HUES48 (cell line): ENCODE measurements at regions not wholly inside any gene's neighbourhood (a gene's known extent, or its start where the extent isn't known, plus 50 kb on each side); places are given as distances from the start of the nearest gene placed in this dataset.

Experiments used
- H3K27ac ChIP-seq: one replicate; pipeline ENCODE4 v1.7.0; 2013; ENCODE audit warnings: low read depth, low read length, inconsistent platforms
- H3K27me3 ChIP-seq: 2 replicates; pipeline ENCODE4 v1.6.1; 2013; ENCODE audit warnings: mild to moderate bottlenecking, low read length; ENCODE audit not compliant: control insufficient read depth, insufficient read depth
- H3K36me3 ChIP-seq: 2 replicates; pipeline ENCODE4 v1.6.1; 2013; ENCODE audit warnings: low read length; ENCODE audit not compliant: control insufficient read depth, insufficient read depth
- H3K4me1 ChIP-seq: 2 replicates; pipeline ENCODE4 v1.6.1; 2013; ENCODE audit warnings: mild to moderate bottlenecking, low read length; ENCODE audit not compliant: control insufficient read depth, insufficient read depth
- H3K4me3 ChIP-seq: 2 replicates; pipeline ENCODE4 v1.5.1; 2013; ENCODE audit warnings: mild to moderate bottlenecking, low read depth, low read length
- H3K9ac ChIP-seq: 2 replicates; pipeline ENCODE4 v1.6.1; 2013; ENCODE audit warnings: mild to moderate bottlenecking, low read depth, low read length, moderate library complexity
- H3K9me3 ChIP-seq: 2 replicates; pipeline ENCODE4 v1.6.1; 2013; ENCODE audit warnings: low read length; ENCODE audit not compliant: control insufficient read depth, insufficient read depth

DNA sequence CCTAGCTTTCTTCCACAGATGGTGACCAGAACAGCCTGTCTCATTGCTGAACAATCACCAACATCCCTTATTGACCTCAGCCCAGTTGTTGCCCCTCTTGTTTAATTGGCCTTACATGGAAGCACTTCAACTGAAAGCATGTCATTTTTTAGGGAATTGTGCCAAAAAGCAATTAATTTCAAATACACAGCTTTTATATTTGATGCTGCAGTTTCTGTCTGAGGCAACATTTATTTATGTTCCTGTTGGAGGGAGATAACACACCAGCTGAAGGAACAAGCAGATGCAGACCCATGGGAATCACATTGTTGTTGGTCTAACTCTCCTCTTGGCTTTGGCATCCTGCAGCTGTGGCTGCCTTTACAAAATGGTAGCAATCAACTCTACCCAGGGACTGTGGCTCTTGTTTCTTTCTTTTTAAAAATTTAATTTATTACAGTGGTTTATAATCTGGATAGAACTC lies 498.1 kb upstream of the RGMA start:
- Histone ChIP-seq H3K4me1 (no peaks in the 10 kb centered on the region), H3K27ac (no peak overlapping the region), H3K27me3 (no peaks in the 10 kb centered on the region), H3K36me3 (no peaks in the 10 kb centered on the region), H3K9ac (no peak overlapping the region), H3K4me3 (no peak overlapping the region), H3K9me3 (no peaks in the 10 kb centered on the region)

DNA sequence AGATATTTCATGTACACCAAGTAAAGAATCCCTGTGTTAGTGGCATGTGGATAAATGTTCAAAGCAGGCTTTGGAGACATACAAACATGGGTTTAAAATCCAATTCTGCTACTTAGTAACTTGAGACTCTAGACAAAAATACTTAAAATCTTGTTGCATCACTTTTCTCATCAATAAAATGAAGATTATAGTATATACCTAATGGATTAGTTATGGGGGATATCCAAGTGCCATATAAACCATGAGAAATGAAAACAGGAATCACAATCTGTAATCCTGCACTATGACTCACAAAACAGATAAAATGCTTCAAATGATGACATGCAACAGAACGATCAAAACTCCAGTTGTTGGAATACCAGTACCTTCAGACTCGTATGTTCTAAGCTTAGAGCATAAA lies 496.0 kb upstream of the RGMA start:
- H3K9ac ChIP-seq, result no peak overlapping the region
- no peaks in the 10 kb centered on the region for H3K4me1 ChIP-seq
- H3K4me3 ChIP-seq, result no peak overlapping the region
- no peaks in the 10 kb centered on the region for H3K36me3 ChIP-seq
- H3K27me3 ChIP-seq, result no peaks in the 10 kb centered on the region
- no peaks in the 10 kb centered on the region for H3K9me3 ChIP-seq
- no peak overlapping the region for H3K27ac ChIP-seq

DNA sequence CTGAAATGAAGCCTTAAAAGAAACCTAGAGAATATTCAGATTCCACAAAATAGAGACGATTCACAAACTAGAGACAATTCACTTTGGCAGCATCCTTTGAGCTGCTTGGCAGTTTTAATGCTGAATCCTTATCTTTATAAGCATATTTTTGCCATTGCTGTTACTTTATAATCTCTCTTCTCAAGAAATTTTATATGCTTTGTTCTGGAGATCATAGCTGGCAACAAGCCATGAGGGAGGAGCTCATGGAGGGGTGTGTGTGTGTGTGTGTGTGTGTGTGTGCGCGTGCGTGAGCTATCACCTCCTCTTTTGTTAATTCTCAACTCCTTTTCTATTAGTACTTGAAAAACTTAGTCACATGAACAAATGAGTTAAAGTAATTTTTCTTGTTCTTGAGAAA lies 495.0 kb upstream of the RGMA start:
- H3K9ac ChIP-seq, result no peak overlapping the region
- no peaks in the 10 kb centered on the region for H3K9me3 ChIP-seq
- H3K36me3 ChIP-seq, result no peaks in the 10 kb centered on the region
- H3K4me3 ChIP-seq, result no peak overlapping the region
- no peak overlapping the region for H3K27ac ChIP-seq
- no peaks in the 10 kb centered on the region for H3K4me1 ChIP-seq
- no peaks in the 10 kb centered on the region for H3K27me3 ChIP-seq

DNA sequence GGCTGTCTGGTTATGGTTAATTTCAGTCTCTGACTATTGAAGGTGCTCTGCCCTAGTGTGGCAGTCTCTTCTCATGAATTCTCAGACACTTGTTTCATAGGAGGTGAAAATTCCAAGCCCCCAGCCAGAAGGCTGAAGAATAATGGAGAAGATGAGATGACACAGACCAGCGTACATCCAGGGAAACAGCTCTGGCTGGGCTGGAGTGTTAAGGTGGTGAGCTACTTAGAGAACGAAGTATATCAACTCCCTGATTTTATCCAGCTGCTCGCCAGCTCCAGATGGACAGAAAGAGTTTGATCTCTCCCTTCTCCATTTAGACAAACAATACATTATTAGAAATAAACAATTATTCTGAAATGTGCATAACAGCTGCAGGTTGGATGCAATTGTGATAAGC lies 494.5 kb upstream of the RGMA start:
- H3K36me3 ChIP-seq, result no peaks in the 10 kb centered on the region
- H3K4me1 ChIP-seq, result no peaks in the 10 kb centered on the region
- no peak overlapping the region for H3K9ac ChIP-seq
- no peak overlapping the region for H3K27ac ChIP-seq
- no peaks in the 10 kb centered on the region for H3K9me3 ChIP-seq
- no peak overlapping the region for H3K4me3 ChIP-seq
- H3K27me3 ChIP-seq, result no peaks in the 10 kb centered on the region

DNA sequence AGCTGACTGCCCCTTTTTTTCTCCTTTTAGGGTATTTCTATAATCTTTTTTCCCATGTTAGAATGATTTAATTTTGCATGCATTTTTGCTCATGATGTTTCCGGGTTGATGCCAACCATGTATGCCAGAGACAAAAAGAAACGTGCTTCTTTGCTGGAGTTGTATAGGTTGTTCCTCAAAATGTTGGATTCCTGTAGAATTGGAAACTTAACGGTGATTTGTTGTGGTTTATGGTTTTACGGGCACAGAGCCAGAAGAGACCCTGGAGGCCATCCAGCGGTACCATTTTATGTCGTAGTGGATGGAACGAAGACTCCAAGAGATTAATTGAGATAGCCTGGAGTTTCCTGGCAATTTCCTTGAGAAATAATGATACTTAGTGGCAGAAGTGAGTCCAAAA lies 481.5 kb upstream of the RGMA start:
- no peaks in the 10 kb centered on the region for H3K9me3 ChIP-seq
- no peak overlapping the region for H3K9ac ChIP-seq
- no peaks in the 10 kb centered on the region for H3K4me1 ChIP-seq
- no peak overlapping the region for H3K4me3 ChIP-seq
- no peaks in the 10 kb centered on the region for H3K36me3 ChIP-seq
- no peaks in the 10 kb centered on the region for H3K27me3 ChIP-seq
- H3K27ac ChIP-seq, result no peak overlapping the region

DNA sequence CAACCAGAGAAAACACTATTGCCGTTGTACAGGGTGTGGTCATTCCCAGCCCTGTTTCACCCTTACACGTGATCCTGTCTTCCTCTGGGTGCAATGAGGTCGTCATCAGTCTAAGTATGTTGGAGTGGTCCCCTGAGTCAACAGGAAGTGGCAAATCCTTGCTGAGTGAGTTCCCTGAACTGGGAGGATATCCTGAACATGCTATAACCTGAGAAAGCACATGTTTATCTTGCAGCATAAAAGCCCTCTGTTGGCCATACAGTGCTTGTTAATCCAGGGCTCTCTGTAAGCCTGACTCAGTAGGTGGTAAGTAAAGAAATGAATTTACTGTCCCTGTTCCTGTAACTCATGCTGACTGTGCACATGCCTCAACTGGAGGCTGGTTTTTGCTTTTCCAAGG lies 477.8 kb upstream of the RGMA start:
- Histone ChIP-seq H3K9ac (no peak overlapping the region), H3K4me3 (no peak overlapping the region), H3K27ac (no peak overlapping the region), H3K9me3 (no peaks in the 10 kb centered on the region), H3K27me3 (no peaks in the 10 kb centered on the region), H3K36me3 (no peaks in the 10 kb centered on the region), H3K4me1 (no peaks in the 10 kb centered on the region)

DNA sequence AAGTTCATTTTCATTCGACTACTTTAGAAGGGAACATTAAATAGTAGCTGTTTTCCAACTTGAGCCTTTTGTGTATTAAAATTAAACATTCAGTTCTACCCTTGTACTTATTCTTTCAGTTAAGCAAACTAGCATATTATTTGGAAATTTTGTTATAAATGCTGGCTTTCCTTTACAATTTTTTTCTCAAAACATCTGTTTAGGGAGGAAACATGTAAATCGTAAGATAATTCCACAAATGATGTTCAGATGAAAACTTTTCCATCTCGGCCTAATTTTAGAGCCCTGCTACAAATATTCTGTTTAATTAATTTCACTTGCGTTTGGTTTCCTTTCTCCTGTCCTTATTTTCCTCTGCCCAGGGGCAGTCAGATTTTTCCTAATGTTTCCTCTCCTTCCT lies 476.2 kb upstream of the RGMA start:
- no peaks in the 10 kb centered on the region for H3K9me3 ChIP-seq
- no peak overlapping the region for H3K4me3 ChIP-seq
- no peaks in the 10 kb centered on the region for H3K36me3 ChIP-seq
- no peaks in the 10 kb centered on the region for H3K4me1 ChIP-seq
- H3K9ac ChIP-seq, result no peak overlapping the region
- no peaks in the 10 kb centered on the region for H3K27me3 ChIP-seq
- H3K27ac ChIP-seq, result no peak overlapping the region

DNA sequence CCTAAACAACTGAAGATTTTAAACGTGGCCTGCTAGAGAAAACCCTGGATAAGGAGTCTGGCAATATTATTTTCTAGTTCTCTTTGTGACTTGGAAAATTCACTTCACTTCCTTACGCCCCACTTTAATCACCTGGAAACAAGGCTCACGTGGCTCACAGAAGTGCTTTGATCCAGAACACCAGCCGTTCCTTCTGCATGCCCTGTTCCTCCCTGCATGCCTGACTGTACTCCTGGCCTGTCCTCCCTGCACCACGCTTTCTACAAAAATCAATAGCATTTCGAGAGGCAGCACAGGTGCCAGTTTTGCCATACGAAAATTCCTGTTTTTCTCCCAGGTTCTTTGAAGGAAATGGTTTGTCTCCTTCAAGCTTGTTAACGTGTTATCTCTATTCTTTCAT lies 474.2 kb upstream of the RGMA start:
- no peaks in the 10 kb centered on the region for H3K36me3 ChIP-seq
- no peak overlapping the region for H3K9ac ChIP-seq
- H3K4me3 ChIP-seq, result no peak overlapping the region
- no peak overlapping the region for H3K27ac ChIP-seq
- no peaks in the 10 kb centered on the region for H3K27me3 ChIP-seq
- no peaks in the 10 kb centered on the region for H3K9me3 ChIP-seq
- H3K4me1 ChIP-seq, result no peaks in the 10 kb centered on the region

DNA sequence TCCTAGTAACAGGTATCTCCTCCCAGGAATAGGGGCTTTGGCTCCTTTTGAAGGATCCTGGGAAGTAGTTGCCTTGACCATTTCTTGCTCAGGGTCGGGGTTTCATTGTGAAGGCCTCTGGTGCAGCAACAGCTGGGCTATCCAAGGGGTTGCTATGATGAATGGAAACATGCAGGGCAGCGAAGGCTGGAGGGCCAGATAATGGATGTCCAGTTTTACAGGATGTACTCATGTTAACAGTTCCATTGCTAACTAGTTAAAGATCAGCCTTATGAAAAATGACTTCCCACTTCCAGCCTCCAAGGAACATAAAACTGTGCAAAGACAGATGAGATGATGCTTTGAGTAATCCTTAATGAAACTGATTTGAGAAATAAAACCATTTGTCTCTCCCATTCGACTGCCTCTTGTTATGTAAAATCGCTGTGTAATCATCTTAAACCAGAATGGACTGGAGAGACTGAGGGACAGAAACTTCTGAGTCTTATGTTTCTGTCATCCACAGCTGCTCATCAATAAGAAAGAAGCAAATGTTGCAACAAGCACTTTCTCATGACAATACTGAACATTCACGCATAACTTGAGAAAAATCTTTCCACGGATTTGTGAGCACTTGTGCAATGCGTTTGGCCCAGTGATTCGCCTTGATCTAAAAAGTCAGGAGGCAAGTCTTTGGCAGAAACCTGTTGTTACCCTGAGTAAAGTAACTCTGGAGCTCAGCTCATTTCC lies 473.5 kb upstream of the RGMA start:
- Histone ChIP-seq H3K36me3 (no peaks in the 10 kb centered on the region), H3K27ac (no peak overlapping the region), H3K4me3 (no peak overlapping the region), H3K27me3 (no peaks in the 10 kb centered on the region), H3K9me3 (no peaks in the 10 kb centered on the region), H3K4me1 (no peaks in the 10 kb centered on the region), H3K9ac (no peak overlapping the region)

DNA sequence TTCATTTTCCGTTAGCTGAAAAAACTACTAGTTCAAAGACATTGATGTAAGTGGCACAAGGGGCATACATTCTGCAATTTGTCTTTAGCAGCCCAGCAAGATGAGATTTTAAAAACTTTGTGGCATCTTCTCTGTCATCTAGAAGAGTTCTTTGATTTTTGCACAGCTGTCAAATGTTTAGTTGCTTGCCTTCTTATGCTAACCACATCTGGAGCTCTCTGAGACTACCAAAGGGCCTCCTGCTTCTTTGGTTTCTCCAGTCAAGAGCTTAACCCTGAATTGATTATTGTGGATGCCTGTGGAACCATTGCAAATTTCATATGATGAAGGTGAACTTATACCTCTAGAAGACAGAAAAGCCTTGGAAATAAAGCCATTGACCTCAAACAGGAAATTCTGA lies 468.7 kb upstream of the RGMA start:
- Histone ChIP-seq H3K4me3 (no peak overlapping the region), H3K27ac (no peak overlapping the region), H3K4me1 (no peaks in the 10 kb centered on the region), H3K27me3 (no peaks in the 10 kb centered on the region), H3K9ac (no peak overlapping the region), H3K9me3 (no peaks in the 10 kb centered on the region), H3K36me3 (no peaks in the 10 kb centered on the region)

DNA sequence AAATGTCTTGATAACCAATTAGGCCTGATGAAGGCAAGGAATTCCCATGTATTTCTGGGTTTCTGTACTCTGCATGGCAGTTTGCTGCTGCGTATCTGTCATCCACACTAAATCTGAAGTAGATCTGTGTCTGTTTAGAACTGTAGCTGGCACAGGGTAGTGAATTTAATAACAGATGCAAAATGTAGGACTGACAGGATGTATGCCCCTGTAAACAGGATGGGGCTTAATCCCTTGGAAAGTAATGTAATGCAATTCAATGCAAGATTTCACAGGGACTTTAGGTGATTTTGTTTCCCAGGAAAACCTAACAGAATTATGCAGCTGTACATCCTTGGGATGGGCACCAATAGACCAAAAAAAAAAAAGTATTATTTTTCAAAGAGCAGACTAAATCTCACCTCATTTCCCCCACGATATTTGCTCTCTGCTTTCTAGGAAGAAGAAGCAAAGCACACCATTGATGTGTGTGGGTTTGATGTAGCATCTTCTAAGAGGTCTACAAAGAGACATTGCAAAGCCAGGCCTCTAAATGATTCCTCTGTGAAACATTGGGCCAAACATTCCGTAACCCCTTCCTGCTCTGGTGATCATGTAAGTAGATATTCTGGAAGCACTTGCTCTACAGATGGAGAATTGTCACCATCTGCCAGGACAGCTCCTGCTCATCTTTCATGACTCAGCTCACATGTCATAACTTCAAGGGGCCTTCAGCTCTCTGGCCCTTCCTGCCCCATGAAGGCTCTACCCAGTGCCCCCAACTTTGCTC lies 464.3 kb upstream of the RGMA start:
- no peaks in the 10 kb centered on the region for H3K4me1 ChIP-seq
- no peak overlapping the region for H3K9ac ChIP-seq
- no peaks in the 10 kb centered on the region for H3K36me3 ChIP-seq
- H3K4me3 ChIP-seq, result no peak overlapping the region
- no peaks in the 10 kb centered on the region for H3K27me3 ChIP-seq
- H3K27ac ChIP-seq, result no peak overlapping the region
- H3K9me3 ChIP-seq, result no peaks in the 10 kb centered on the region; the same call in 1 of the 2 replicates
